HG02588 (cell line): ENCODE measurements at regions not wholly inside any gene's neighbourhood (a gene's known extent, or its start where the extent isn't known, plus 50 kb on each side); places are given as distances from the start of the nearest gene placed in this dataset.
"Not testable (repeated sequence)": the region's sequence is repeated elsewhere in the genome, so short reads cannot be mapped to it uniquely, and the experiment has no call there.

Source experiments
- ATAC-seq: cut with Tn5 transposase; IDR thresholded peaks from one replicate; pipeline ENCODE4 v1.9.1; 2021; ENCODE audit warnings: mild to moderate bottlenecking, moderate library complexity; ENCODE audit not compliant: unreplicated experiment

DNA sequence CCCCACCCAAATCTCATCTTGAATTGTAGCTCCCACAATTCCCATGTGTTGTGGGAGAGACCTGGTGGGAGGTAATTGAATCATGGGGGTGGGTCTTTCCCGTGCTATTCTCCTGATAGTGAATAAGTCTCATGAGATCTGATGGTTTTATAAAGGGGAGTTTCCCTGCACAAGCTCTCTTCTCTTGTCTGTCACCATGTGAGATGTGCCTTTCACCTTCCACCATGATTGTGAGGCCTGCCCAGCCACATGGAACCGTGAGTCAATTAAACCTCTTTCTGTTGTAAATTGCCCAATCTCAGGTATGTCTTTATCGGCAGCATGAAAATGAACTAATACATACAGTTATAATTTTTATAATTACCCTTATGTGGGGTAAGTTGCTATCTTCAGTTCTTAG lies 952.3 kb upstream of the PCDH20 start:
- not testable (repeated sequence) for ATAC-seq

DNA sequence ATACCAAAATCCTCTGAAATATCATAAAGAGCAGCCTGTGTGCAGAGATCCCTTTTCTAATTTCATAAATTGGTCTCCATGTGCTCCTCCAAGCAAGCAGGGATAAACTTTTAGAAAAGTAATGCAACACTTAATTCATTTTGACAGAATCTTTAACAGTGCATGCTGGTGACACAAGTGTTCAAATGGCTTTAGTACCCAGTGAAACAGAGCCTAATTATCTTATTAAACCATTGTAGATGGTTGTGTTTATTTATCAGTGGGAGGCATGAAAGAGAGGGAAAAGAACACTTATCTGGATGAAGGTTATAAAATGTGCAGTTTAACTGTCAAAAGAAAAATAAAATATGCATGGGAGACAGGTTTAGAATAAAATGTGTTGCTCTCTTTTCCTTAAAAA lies 945.0 kb upstream of the PCDH20 start:
- ATAC-seq = no peak

DNA sequence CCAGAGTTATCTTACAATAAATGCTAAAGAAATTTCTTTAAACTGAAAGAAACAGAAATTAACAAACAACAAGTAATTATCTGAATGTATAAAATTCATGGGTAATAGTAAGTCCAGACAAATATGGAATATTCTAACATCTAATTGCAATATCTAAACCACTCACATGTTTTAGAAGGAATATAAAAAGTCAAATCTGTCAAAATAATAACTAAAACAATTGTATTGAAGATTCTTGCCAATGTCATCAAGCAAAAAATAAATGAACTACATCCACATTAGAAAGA lies 942.9 kb upstream of the PCDH20 start:
- ATAC-seq = no peak

- ATAC-seq = peak; percentile 94
Observed at GRCh38 chr13:62357887-62358645, 942.4 kb upstream of the PCDH20 start.

DNA sequence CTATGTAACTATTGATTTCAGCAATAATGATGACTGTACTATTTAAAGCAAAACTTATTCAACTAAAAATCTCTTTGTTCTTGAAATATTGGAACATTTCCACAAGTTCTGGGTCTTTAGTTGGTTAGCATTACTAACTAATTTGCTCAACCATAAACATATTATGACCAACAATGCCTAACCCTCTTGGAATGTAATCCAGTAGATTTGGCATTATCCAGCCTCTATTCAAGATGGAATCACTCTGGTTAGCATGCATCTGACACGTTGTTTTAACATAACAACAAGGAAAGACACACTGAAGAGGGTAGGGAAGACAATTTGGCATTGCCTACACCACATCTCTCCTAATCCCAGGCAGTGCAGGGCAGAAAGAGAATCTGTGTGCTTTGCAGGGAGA lies 941.3 kb upstream of the PCDH20 start:
- no peak for ATAC-seq

- ATAC-seq = no peak
Observed at GRCh38 chr13:62337109-62337880, 921.6 kb upstream of the PCDH20 start.

- ATAC-seq = no peak
Observed at GRCh38 chr13:62336507-62336906, 920.9 kb upstream of the PCDH20 start.

DNA sequence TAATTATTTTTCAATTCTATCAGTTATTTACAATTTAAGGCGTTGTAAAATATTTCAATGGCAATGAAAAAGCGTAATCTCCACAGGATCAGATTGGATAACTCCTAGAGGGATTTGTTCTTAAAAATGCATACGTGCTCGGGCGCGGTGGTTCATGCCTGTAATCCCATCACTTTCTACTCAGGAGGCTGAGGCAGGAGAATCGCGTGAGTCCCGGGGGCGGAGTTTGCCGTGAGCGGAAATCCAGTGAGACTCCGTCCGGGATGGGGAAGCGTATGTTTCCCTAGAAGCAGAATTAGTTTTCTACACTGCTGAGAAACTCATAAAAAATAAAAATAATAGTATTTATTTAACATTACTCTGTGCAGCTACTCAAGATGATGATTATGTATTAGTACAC lies 917.8 kb upstream of the PCDH20 start:
- ATAC-seq = no peak

DNA sequence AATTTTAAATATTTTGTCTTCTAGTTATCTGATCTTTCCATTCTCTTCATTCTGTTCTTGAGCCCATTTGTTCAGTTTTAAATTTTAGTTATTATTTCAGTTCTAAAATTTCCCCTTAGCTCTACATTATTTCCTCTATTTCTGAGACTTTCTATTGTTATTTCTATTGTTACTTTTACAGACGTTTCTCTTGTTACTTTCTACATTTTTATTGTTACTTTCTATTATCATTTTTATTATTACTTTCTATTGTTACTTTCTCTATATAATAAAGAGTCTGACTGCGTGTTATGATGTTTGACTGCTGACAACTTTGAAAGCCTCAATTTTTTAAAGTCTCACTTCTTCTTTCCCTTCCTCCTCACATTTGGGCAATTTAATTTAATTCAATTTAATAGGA lies 915.7 kb upstream of the PCDH20 start:
- no peak for ATAC-seq

GRCh38 chr13:62327367-62327766 lies 911.7 kb upstream of the PCDH20 start:
- no peak for ATAC-seq

DNA sequence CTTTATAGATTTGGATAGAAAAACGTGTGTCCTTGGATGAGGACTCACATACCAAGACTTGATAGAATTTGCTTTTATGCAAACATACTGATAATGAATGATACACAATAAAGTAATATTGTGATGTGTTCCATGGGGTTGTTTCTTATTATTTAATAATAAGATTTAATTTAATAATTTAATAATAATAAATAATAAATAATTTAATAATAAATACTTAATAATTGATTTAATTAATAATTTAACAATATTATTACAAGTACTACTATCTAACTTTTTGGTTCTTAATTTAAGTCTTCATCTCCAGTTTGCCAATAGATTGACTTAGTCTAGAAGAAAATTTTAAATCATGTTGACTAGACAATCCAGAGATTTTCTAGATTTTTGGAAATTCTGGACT lies 909.2 kb upstream of the PCDH20 start:
- no peak for ATAC-seq

DNA sequence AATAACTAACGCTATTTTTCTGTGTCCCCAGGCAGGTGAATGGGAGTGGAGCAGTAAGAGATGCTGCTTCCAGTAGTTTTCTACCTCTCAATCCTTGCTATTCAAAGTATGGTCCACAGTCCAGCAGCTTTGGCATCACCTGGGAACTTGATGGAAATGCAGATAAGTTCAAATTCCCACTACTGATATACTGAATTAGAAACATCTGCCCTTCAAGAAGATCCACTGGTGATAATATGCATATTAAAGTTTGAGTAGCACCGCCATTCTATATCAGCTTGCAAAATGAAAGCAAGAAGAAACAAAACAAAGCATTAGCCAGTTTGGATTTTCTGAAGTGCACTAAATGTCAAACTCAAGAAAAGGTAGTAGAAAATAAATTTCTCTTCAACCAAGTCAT lies 906.2 kb upstream of the PCDH20 start:
- no peak for ATAC-seq

- no peak for ATAC-seq
Observed at GRCh38 chr13:62321139-62321538, 905.5 kb upstream of the PCDH20 start.

DNA sequence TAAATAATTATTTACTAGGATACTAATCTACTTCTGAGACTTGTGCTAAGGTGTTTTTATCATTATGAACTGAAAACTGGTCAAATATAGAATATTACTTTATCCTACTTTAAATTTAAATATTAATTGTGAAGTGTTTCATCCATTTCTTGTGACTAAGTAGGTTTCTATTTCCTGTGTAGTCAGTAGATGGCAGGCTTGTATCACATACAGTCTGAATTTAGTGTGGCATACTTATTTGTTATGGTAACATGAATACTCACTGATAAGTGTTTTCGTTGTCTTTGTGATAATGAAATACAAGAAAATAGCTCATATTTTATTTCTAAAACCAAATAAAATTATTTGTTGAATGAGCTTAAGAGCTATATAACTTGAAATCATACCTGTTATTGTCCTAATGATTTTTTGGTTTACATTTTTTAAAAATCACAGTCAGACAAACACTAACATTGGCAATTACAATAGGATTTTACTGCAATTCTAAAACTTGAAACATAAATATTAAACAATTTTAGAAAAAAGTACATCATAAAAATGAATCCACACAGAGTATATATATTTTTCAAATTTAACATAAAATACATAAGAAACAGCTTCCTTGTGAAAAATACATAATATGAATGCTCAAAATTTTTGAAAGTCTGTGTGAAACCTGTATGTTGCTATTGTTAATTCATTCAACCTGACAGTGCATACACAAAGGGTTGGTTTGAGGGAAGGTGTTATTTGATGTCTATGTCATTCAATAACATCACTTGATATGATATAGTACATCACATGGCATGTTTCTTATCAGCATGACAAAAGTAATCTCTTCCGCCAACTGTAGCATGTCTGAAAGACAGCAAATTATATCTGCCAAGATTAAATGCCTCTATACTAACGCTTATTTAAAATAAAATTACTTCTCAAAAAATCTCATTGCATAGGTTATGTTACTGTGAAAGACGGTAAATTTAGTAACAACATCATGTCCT lies 904.8 kb upstream of the PCDH20 start:
- ATAC-seq = no peak

DNA sequence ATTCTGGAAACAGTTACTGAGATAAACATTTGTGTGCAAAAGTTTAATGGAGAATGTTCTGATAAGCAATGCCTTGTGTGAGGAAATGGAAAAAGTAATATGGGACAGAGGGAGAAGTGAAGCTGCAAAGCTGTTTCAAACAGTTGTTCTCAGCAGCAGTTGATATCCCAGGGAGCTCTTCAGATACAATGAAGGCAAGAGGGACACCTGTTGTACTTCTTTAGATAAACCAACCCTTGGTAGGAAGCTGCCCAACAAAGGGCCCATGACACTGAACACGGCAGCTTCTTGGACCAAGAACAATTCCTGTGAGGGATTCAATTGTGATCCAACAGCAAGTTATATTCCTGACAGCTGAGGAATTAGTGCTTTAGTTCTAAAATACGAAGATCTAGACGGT lies 894.3 kb upstream of the PCDH20 start:
- ATAC-seq = no peak

GRCh38 chr13:62305756-62306155 lies 890.1 kb upstream of the PCDH20 start:
- peak; percentile 88 for ATAC-seq

- ATAC-seq = no peak
Observed at GRCh38 chr13:62302341-62302740, 886.7 kb upstream of the PCDH20 start.

- ATAC-seq = no peak
Observed at GRCh38 chr13:62299988-62300387, 884.3 kb upstream of the PCDH20 start.

DNA sequence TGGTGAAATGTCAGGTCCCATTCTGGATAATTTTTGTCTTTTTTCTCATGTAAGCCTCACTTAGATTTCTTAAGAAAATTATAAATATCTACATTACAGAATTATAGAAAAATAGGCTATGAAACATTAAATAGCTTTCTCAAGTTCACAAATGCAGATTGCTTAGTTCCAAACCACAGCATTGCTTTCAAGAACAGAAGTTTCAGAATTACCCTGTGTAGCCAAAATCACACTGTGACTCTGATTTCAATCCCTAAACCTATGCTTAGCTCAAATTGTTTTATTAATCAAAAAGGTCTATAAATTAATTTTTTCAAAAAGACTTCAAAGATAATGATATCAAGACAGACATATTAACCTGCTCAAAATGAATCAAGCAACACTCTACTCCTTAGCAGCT lies 881.2 kb upstream of the PCDH20 start:
- ATAC-seq = no peak

- ATAC-seq = no peak
Observed at GRCh38 chr13:62294244-62294643, 878.6 kb upstream of the PCDH20 start.

GRCh38 chr13:62292714-62293480 lies 877.2 kb upstream of the PCDH20 start:
- no peak for ATAC-seq
